OCI-LY1 (cell line): ENCODE measurements at regions not wholly inside any gene's neighbourhood (a gene's known extent, or its start where the extent isn't known, plus 50 kb on each side); places are given as distances from the start of the nearest gene placed in this dataset.

ENCODE experiments used
- EZH2 ChIP-seq: fragments of 200-600 bp; sonication (generic), shearing (Covaris generic); IDR thresholded peaks from 2 replicates; pipeline ENCODE4 v1.8.0; 2017; ENCODE audit warnings: borderline replicate concordance, mixed run types, mild to moderate bottlenecking, antibody characterized with exemption, low read length, moderate library complexity, mixed read lengths
- TF ChIP-seq, protein P1 (sequence below): fragments of 200-600 bp; sonication (generic), shearing (Covaris generic); IDR thresholded peaks from 2 replicates; pipeline ENCODE4 v1.5.1; 2017; ENCODE audit warnings: mild to moderate bottlenecking, antibody characterized with exemption, low read length, moderate library complexity, mixed read lengths

- no peak for TF ChIP-seq EZH2
- TF ChIP-seq, protein P1, sequence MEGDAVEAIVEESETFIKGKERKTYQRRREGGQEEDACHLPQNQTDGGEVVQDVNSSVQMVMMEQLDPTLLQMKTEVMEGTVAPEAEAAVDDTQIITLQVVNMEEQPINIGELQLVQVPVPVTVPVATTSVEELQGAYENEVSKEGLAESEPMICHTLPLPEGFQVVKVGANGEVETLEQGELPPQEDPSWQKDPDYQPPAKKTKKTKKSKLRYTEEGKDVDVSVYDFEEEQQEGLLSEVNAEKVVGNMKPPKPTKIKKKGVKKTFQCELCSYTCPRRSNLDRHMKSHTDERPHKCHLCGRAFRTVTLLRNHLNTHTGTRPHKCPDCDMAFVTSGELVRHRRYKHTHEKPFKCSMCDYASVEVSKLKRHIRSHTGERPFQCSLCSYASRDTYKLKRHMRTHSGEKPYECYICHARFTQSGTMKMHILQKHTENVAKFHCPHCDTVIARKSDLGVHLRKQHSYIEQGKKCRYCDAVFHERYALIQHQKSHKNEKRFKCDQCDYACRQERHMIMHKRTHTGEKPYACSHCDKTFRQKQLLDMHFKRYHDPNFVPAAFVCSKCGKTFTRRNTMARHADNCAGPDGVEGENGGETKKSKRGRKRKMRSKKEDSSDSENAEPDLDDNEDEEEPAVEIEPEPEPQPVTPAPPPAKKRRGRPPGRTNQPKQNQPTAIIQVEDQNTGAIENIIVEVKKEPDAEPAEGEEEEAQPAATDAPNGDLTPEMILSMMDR: no peak
These were observed 91.6 kb downstream of the HMX1 start for GRCh38 chr4:8780086-8780485.
